ENCODE measurements at regions not wholly inside any gene's neighbourhood (a gene's known extent, or its start where the extent isn't known, plus 50 kb on each side); places are given as distances from the start of the nearest gene placed in this dataset.
A peak's percentile ranks its signal among the peaks of the same experiment; 100 is the strongest.
"Not testable (repeated sequence)": the region's sequence is repeated elsewhere in the genome, so short reads cannot be mapped to it uniquely, and the experiment has no call there.

DNA sequence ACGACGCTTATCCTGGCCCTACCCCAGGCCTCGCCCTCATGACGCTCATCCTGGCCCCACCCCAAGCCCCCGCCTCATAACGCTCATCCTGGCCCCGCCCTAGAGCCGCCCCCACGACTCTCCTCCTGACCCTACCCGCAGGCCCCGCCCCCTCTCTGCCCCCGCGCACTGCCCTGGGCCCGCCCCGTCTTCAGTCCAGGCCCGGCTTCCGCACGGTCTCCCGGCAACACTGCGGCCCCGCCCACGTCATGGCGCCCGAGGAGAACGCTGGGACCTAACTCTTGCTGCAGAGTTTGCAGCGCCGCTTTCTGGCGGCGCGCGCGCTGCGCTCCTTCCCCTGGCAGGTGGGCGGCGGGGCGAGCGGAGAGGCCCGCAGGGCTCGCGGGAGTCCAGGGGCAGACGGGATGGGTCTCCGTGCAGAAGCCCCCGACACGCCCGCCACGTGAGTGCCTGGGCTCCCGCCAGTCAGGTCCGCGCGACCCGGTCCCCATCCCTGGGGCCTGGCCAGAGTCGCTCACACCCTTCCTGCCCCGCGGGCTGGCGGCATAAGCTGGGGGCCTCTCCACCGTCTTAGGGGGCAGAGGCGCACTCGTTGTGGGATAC lies 52.5 kb upstream of the ROPN1B start:
- peak; percentile 89 for DNase-seq (ENCODE audit: low read depth)

DNA sequence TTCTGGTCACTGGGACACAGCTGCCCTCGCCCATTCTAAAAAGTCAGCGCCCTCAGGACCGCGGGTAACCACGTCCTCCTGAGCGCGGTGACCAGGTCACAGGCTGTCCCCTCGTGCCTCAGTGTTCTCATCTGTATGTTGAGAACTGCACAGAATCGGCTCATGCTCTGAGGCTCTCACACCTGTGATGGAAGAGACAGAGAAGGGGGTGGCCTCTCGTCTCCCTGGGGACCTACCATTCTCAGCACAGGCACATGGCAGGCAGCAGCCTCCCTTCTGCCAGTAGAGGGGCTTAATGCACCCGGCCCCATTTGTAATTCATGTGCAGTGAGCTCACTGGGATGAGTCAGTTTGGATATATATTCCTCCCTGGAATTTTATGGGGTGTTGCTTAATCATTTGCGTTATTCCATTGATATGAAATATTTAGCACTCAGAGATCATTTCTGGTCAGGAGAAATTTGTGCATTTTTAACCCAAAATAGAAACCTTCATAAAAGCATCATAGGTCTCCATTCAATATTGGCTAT lies 51.9 kb upstream of the ROPN1B start:
- not testable (repeated sequence) for DNase-seq (ENCODE audit: low read depth)

DNA sequence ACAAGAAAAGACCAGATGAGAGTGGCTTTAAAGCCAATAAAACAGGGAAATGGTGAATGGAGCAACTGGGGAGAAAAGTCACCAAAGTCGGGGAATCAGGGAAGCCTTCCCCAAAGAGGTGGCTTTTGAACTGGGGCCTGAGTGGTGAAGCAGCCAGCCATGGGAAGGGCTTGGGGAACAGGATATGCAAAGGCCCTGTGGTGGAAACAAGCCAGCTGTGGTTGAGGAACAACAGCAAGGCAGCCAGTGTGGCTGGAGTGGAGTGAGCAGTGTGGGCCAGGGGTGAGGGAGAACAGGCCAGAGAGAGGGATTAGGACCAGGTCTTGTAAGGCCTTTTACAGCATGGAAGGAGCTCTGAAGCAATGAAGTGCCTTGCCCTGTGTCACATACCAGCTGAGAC lies 51.0 kb upstream of the ROPN1B start:
- DNase-seq (ENCODE audit: low read depth), result not testable (repeated sequence)

DNA sequence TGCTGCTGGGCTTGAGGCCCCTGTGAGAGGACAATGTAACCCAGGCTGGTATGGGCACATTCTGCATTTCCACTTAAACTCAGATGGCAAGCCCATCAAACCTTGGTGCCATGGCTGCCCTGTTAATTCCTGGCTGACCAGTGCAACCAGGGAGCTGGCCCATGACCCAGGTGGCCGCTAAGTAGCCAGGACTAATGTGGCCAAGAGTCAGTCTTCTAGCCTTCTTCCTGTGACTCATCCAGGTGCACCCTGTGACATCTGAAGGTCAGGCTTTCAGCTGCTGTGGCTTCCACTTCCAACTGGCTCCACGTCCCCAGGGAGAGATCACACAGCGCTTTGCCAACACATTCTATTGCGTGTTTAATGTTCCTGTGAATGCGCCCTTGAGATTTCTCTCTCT lies 50.5 kb upstream of the ROPN1B start:
- DNase-seq (ENCODE audit: low read depth), result not testable (repeated sequence)

DNA sequence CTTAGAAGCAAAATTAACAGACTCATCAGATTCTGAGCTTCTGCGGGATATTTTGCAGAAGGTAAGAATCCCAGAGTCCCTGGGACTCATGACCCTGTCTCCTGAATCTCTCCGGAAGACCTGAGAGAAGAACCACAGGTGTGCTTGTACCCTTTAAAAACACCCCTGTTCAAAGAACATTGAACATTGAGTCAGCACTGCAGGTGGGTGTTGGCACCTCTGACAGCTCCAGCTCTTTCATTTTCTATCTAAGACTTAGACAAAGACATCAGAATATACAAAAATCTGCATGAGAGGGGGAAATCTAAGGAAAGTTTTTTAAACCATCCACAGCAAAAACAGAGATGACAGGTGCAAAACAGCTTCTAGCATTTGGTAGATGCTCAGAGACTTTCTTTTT lies 50.1 kb upstream of the ROPN1B start:
- not testable (repeated sequence) for DNase-seq (ENCODE audit: low read depth)

Data from stimulated activated CD8-positive, alpha-beta memory T cell treated with anti-CD3 and anti-CD28 coated beads, Interleukin-7, amount 100 ng/mL, for 24 hours (primary cell).